ENCODE measurements at regions not wholly inside any gene's neighbourhood (a gene's known extent, or its start where the extent isn't known, plus 50 kb on each side); places are given as distances from the start of the nearest gene placed in this dataset.

- Histone ChIP-seq H3K27me3 (no peaks in the 10 kb centered on the region), H3K9ac (ENCODE audit: low read depth in 2 of 2, low read length in 2 of 2) (no peak overlapping the region), H3K9me3 (no peaks in the 10 kb centered on the region), H3K4me3 (no peak overlapping the region), H3K27ac (no peak overlapping the region), H3K36me3 (peaks cover 4% of the 10 kb centered on the region), H3K4me1 (no peaks in the 10 kb centered on the region)
- intact Hi-C loops (cut with DNase I): no loop called here
- DNase-seq: no peak
- TF ChIP-seq CTCF (IDR thresholded peaks at IDR 0.05): no peak
Observed at GRCh38 chr20:19956976-19957375, 60.2 kb upstream of the NAA20 start.

- no peak for TF ChIP-seq CTCF (IDR thresholded peaks at IDR 0.05)
- Histone ChIP-seq H3K27ac (no peak overlapping the region), H3K36me3 (peaks cover 4% of the 10 kb centered on the region), H3K4me1 (no peaks in the 10 kb centered on the region), H3K4me3 (no peak overlapping the region), H3K9me3 (no peaks in the 10 kb centered on the region), H3K27me3 (no peaks in the 10 kb centered on the region), H3K9ac (ENCODE audit: low read depth in 2 of 2, low read length in 2 of 2) (no peak overlapping the region)
- no peak for DNase-seq
- intact Hi-C loops (cut with DNase I): no loop called here
Observed at GRCh38 chr20:19958219-19958618, 58.9 kb upstream of the NAA20 start.

- intact Hi-C loops (cut with DNase I): no loop called here
- TF ChIP-seq CTCF (IDR thresholded peaks at IDR 0.05): no peak
- H3K9me3 ChIP-seq: no peaks in the 10 kb centered on the region
- no peak overlapping the region for H3K9ac ChIP-seq (ENCODE audit: low read depth in 2 of 2, low read length in 2 of 2)
- no peak for DNase-seq
- H3K27ac ChIP-seq: no peak overlapping the region
- H3K4me3 ChIP-seq: no peak overlapping the region
- peaks cover 4% of the 10 kb centered on the region for H3K36me3 ChIP-seq
- H3K27me3 ChIP-seq: no peaks in the 10 kb centered on the region
- no peaks in the 10 kb centered on the region for H3K4me1 ChIP-seq
Observed at GRCh38 chr20:19958928-19959327, 58.2 kb upstream of the NAA20 start.

GRCh38 chr20:19960745-19961144 lies 56.4 kb upstream of the NAA20 start:
- H3K9me3 ChIP-seq: no peaks in the 10 kb centered on the region
- H3K27me3 ChIP-seq: no peaks in the 10 kb centered on the region
- TF ChIP-seq CTCF (IDR thresholded peaks at IDR 0.05): no peak
- H3K4me1 ChIP-seq: no peaks in the 10 kb centered on the region
- H3K4me3 ChIP-seq: no peak overlapping the region
- H3K27ac ChIP-seq: no peak overlapping the region
- no peak overlapping the region for H3K9ac ChIP-seq (ENCODE audit: low read depth in 2 of 2, low read length in 2 of 2)
- intact Hi-C loops (cut with DNase I): no loop called here
- no peak for DNase-seq
- H3K36me3 ChIP-seq: peaks cover 4% of the 10 kb centered on the region

GRCh38 chr20:19961293-19961692 lies 55.9 kb upstream of the NAA20 start:
- Histone ChIP-seq H3K36me3 (peaks cover 4% of the 10 kb centered on the region), H3K4me3 (no peak overlapping the region), H3K4me1 (no peaks in the 10 kb centered on the region), H3K27ac (no peak overlapping the region), H3K9ac (ENCODE audit: low read depth in 2 of 2, low read length in 2 of 2) (no peak overlapping the region), H3K27me3 (no peaks in the 10 kb centered on the region), H3K9me3 (no peaks in the 10 kb centered on the region)
- DNase-seq: no peak
- intact Hi-C loops (cut with DNase I): no loop called here
- TF ChIP-seq CTCF (IDR thresholded peaks at IDR 0.05): no peak

GRCh38 chr20:19962958-19963357 lies 54.2 kb upstream of the NAA20 start:
- Histone ChIP-seq H3K9ac (ENCODE audit: low read depth in 2 of 2, low read length in 2 of 2) (no peak overlapping the region), H3K4me3 (no peak overlapping the region), H3K27ac (no peak overlapping the region), H3K36me3 (peaks cover 4% of the 10 kb centered on the region), H3K9me3 (no peaks in the 10 kb centered on the region), H3K27me3 (no peaks in the 10 kb centered on the region), H3K4me1 (no peaks in the 10 kb centered on the region)
- intact Hi-C loops (cut with DNase I): no loop called here
- no peak for DNase-seq
- no peak for TF ChIP-seq CTCF (IDR thresholded peaks at IDR 0.05)

Data from colonic mucosa (tissue), 4 donors.